Mesendoderm (in vitro differentiated cells): ENCODE measurements at regions not wholly inside any gene's neighbourhood (a gene's known extent, or its start where the extent isn't known, plus 50 kb on each side); places are given as distances from the start of the nearest gene placed in this dataset.

ENCODE experiments used
- DNase-seq: peaks from one replicate; pipeline ENCODE4 v3.0.0; 2013
- H2AK5ac ChIP-seq: 2 replicates; pipeline ENCODE4 v1.6.1; 2013; ENCODE audit warnings: low read length, inconsistent platforms
- H2BK120ac ChIP-seq: 2 replicates; pipeline ENCODE4 v1.6.1; 2013; ENCODE audit warnings: low read depth, mild to moderate bottlenecking, low read length, moderate library complexity, mixed read lengths
- H2BK15ac ChIP-seq: replicated peaks from 2 replicates; pipeline ENCODE4 v1.6.1; 2013; ENCODE audit warnings: low read depth, mild to moderate bottlenecking, moderate library complexity
- H2BK5ac ChIP-seq: 2 replicates; pipeline ENCODE4 v1.6.1; 2013; ENCODE audit warnings: low read length, inconsistent platforms
- H3K18ac ChIP-seq: 2 replicates; pipeline ENCODE4 v1.6.1; 2013; ENCODE audit warnings: mild to moderate bottlenecking, low read length, mixed read lengths
- H3K23ac ChIP-seq: one replicate; pipeline ENCODE4 v1.6.1; 2013; ENCODE audit warnings: low read length
- H3K27ac ChIP-seq: 2 replicates; pipeline ENCODE4 v1.5.1; 2013; ENCODE audit warnings: low read depth, mild to moderate bottlenecking, inconsistent platforms, low read length, moderate library complexity
- H3K27me3 ChIP-seq: 2 replicates; pipeline ENCODE4 v1.6.1; 2013; ENCODE audit warnings: low read length, control low read depth, mild to moderate bottlenecking, inconsistent platforms; ENCODE audit not compliant: insufficient read depth, poor library complexity
- H3K36me3 ChIP-seq: 2 replicates; pipeline ENCODE4 v1.6.1; 2013; ENCODE audit warnings: low read length, inconsistent platforms; ENCODE audit not compliant: control insufficient read depth, insufficient read depth
- H3K4ac ChIP-seq: one replicate; pipeline ENCODE4 v1.6.1; 2013; ENCODE audit warnings: low read depth, mild to moderate bottlenecking, low read length, moderate library complexity
- H3K4me1 ChIP-seq: 2 replicates; pipeline ENCODE4 v1.6.1; 2013; ENCODE audit warnings: low read depth, low read length, inconsistent platforms; ENCODE audit not compliant: control insufficient read depth
- H3K4me2 ChIP-seq: 2 replicates; pipeline ENCODE4 v1.6.1; 2013; ENCODE audit warnings: low read length
- H3K4me3 ChIP-seq: 2 replicates; pipeline ENCODE4 v1.5.1; 2013; ENCODE audit warnings: mild to moderate bottlenecking, low read length
- H3K56ac ChIP-seq: one replicate; pipeline ENCODE4 v1.6.1; 2013; ENCODE audit warnings: low read length
- H3K79me1 ChIP-seq: 2 replicates; pipeline ENCODE4 v1.6.1; 2013; ENCODE audit warnings: low read length, inconsistent platforms
- H3K79me2 ChIP-seq: 2 replicates; pipeline ENCODE4 v1.6.1; 2013; ENCODE audit warnings: mild to moderate bottlenecking, low read length; ENCODE audit not compliant: control insufficient read depth, insufficient read depth
- H3K9ac ChIP-seq: 2 replicates; pipeline ENCODE4 v1.6.1; 2013; ENCODE audit warnings: low read length, inconsistent platforms
- H4K5ac ChIP-seq: one replicate; pipeline ENCODE4 v1.6.1; 2013; ENCODE audit warnings: low read length
- H4K8ac ChIP-seq: one replicate; pipeline ENCODE4 v1.6.1; 2013; ENCODE audit warnings: low read depth, mild to moderate bottlenecking, control low read depth, low read length, moderate library complexity
- WGBS: extraction: QIAGEN DNeasy Blood & Tissue Kit; methylation state at CpG from one replicate; pipeline ENCODE4 v1.1.7; 2013; ENCODE audit warnings: low lambda C conversion rate, missing lambda C conversion rate; ENCODE audit not compliant: insufficient coverage; ENCODE audit errors: extremely low coverage; 5-methylcytosine and 5-hydroxymethylcytosine counted together

DNA sequence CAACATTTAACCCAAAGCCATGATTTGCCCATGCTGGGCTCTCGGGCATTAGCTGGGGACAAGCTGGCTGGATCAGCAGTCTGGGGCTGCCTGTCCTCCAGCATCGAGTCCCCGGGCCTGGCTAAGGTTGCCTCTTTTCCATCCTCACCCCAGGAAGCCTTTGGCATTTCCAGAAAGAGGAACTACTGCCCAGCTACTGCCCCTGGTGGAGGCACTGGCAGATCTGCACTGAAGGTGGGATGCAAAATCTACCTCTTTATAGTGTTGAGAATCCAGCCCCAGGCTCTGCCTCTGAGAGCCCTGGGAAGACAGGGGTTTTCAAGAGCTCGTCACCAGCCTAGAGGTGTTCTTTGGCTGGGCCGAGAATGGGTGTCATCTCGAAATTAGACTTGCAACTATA, 635.9 kb downstream of the MATN1 start:
- H3K36me3 ChIP-seq = no peaks in the 10 kb centered on the region
- DNase-seq = peak; percentile 79
- H3K18ac ChIP-seq = no peak overlapping the region
- H3K79me1 ChIP-seq = no peaks in the 10 kb centered on the region
- no peak overlapping the region for H4K8ac ChIP-seq
- H3K4me1 ChIP-seq = no peaks in the 10 kb centered on the region
- H3K4ac ChIP-seq = no peak overlapping the region
- no peak overlapping the region for H2BK120ac ChIP-seq
- H3K23ac ChIP-seq = no peak overlapping the region
- no peak overlapping the region for H2BK5ac ChIP-seq
- H3K27me3 ChIP-seq = no peaks in the 10 kb centered on the region
- no peak overlapping the region for H3K27ac ChIP-seq
- no peak overlapping the region for H4K5ac ChIP-seq
- no CpG with 5 or more reads among the region's 6 CpGs for WGBS
- no peak overlapping the region for H2AK5ac ChIP-seq
- no peak overlapping the region for H3K9ac ChIP-seq
- H3K4me3 ChIP-seq = no peak overlapping the region
- no peak overlapping the region for H3K56ac ChIP-seq
- no peak overlapping the region for H2BK15ac ChIP-seq
- H3K4me2 ChIP-seq = no peak overlapping the region
- H3K79me2 ChIP-seq = no peaks in the 10 kb centered on the region

DNA sequence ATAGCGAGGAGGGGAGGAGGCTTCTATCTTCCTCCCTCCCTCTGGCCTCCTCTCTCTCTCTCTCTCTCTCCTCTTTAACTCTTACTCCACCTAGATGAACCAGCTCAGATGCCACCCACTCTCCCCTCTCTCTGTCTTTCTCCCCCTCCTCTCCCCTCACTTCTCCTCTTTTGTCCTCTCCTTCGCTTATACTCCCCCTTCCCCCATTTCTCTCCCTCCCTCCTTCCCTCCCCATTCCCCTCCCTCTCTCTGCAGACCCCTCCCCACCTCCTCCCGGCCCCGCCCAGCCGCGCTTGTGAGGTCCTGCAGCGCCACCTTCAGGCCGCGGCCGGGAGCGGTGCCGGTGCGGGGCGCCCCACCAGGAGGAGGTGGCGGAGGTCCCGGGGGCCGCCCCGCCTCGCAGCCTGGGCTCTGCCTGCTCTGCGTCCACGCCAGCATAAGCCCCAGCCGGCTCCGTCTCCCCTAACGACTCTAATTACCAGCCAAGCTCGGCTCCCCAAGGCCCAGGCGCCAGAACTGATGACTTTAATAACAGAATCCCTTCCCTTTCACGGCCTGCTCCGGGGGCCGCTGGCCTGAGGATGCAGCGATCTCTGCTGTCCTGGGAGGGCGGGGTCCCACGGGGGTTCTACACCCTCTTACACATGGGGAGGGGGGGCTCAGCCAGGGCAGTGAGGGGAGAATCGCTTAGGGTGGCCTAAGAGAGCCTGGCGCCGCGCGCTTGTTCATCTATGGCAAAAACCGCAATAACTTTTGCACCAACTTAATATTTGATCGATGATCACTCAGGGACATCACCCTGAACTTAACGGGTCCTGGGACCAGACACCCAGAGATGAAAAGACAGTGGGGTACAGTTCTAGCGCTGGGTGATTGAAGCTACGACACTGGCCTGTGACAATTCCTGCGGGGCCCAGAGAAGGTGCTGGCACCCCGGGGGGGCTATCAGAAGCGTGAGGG, 637.3 kb downstream of the MATN1 start:
- Histone ChIP-seq H3K79me1 (no peaks in the 10 kb centered on the region), H3K9ac (peak overlapping the region; percentile 52), H3K4me3 (no peak overlapping the region), H4K5ac (no peak overlapping the region), H3K4me1 (no peaks in the 10 kb centered on the region), H2BK5ac (no peak overlapping the region), H3K4ac (no peak overlapping the region), H2AK5ac (no peak overlapping the region), H3K4me2 (peak overlapping the region; percentile 46), H4K8ac (no peak overlapping the region), H2BK15ac (no peak overlapping the region), H3K18ac (peak overlapping the region; percentile 5), H2BK120ac (no peak overlapping the region), H3K36me3 (no peaks in the 10 kb centered on the region), H3K23ac (no peak overlapping the region), H3K79me2 (no peaks in the 10 kb centered on the region), H3K56ac (peak overlapping the region; percentile 79), H3K27ac (no peak overlapping the region), H3K27me3 (no peaks in the 10 kb centered on the region)
- 100% methylated on average over 1 of the region's 45 CpGs for WGBS
- DNase-seq = peak; percentile 94

DNA sequence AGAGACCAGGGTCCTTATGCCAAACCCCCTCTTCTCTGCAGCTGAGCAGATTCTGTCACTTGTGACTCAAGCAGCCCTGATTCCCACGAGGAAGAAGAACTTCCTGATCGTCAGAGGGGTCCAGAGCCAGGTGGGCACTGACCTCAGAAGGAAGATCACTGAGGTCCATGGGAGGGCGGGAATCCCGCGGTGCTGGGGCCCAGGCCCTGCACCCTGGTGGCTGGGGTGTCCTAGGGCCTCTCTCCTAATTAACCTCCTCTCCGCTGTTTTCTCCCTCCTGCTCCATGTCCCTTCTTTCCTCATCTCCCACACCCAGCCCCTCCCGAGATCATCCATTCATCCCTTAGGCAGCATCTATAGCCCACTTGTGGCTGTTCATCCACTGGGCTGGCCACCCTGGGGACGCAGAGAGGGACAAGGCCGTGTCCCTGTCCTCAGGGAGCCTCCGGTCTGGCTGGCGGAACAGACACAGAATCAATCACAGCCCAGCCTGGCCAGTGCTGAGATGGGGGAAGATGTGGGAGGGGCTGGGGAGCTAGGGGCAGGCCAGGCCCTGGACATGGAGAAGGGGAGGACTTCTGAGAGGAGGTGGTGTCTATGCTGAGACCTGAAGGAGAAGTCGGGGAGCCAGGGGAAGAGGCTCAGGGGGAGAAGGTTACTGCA, 638.3 kb downstream of the MATN1 start:
- Histone ChIP-seq H2BK5ac (no peak overlapping the region), H2BK15ac (no peak overlapping the region), H3K27ac (no peak overlapping the region), H3K9ac (no peak overlapping the region), H3K4ac (no peak overlapping the region), H3K79me2 (no peaks in the 10 kb centered on the region), H3K56ac (peak overlapping the region; percentile 79), H3K4me3 (no peak overlapping the region), H3K23ac (no peak overlapping the region), H2AK5ac (peak overlapping the region; percentile 41), H4K5ac (no peak overlapping the region), H3K79me1 (no peaks in the 10 kb centered on the region), H3K27me3 (no peaks in the 10 kb centered on the region), H4K8ac (no peak overlapping the region), H3K18ac (peak overlapping the region; percentile 6), H3K4me1 (no peaks in the 10 kb centered on the region), H3K4me2 (no peak overlapping the region), H3K36me3 (no peaks in the 10 kb centered on the region), H2BK120ac (no peak overlapping the region)
- no CpG with 5 or more reads among the region's 12 CpGs for WGBS
- DNase-seq = peak; percentile 15

DNA sequence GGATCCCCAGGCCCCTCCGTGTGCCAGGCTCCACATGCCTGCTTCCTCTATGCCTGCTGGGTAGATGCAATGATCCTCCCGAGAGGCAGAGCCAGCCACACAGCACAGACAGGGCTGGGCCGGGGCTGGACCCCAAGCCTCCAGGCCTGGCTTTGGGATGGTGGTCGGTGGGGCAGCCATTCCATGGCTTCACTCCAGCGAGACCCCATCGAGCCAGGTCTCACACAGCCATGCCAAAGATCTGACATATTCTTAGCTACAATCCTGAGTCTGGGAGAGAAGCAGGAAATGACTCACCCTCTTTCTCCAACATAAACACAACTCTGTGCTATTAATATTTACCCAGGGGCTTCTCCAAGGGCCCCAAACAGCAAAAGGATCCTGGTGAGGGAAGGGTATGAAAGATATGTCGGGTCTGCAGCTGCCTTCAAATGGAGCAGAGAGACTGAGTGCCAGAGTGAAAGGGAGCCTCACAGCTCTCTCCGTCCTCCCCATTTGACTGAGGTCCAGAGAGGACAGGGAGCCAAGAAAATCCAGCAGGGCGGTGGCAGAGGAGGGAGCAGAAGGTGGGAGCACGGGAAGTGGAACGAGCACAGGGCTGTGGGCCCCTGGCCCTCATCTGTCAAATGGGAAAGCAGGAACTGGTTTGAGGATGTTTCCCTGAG, 639.5 kb downstream of the MATN1 start:
- H3K27ac ChIP-seq = no peak overlapping the region
- H3K4me3 ChIP-seq = no peak overlapping the region
- H3K4ac ChIP-seq = no peak overlapping the region
- no peaks in the 10 kb centered on the region for H3K79me1 ChIP-seq
- no peak overlapping the region for H4K8ac ChIP-seq
- no CpG with 5 or more reads among the region's 11 CpGs for WGBS
- H4K5ac ChIP-seq = no peak overlapping the region
- H3K27me3 ChIP-seq = no peaks in the 10 kb centered on the region
- H3K4me2 ChIP-seq = no peak overlapping the region
- H3K79me2 ChIP-seq = no peaks in the 10 kb centered on the region
- H3K18ac ChIP-seq = no peak overlapping the region
- H3K23ac ChIP-seq = no peak overlapping the region
- H3K56ac ChIP-seq = no peak overlapping the region
- H3K9ac ChIP-seq = no peak overlapping the region
- H3K36me3 ChIP-seq = no peaks in the 10 kb centered on the region
- H2BK15ac ChIP-seq = no peak overlapping the region
- H2BK5ac ChIP-seq = no peak overlapping the region
- DNase-seq = peak; percentile 42
- no peak overlapping the region for H2AK5ac ChIP-seq
- no peak overlapping the region for H2BK120ac ChIP-seq
- H3K4me1 ChIP-seq = no peaks in the 10 kb centered on the region

DNA sequence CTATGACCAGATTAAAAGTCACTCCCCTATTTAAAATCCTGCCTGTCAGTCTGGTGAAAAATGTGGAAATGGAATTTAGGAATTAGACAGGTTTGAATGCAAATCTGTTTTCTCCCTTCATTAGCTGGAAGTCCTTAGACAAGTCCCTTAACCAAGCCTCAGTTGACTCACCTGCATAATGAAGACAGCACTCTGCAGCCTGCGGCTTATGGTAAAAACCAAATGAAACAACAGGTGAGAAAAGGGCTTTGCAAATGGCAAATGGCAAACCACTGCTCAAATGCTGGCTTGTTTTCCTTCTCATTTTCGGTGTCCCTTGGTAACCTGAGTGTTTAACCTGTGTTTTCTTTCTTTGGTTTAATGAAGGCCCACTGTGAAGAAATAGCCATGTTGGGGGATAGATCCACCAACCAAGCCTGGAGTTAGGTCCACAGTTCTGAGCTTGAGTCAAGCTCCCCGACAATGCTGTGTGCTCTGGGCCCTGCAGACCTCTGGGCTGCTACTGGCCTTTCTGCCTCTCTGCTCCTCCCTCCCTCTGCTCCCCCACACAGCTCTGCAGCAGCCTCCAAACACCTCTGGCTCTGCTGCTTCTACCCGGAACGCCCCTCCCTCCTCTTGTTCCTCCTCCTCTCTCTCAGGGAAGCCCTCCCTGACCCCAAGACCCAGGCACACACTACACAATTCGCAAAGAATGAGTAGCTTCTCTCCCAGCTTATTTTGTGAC, 641.8 kb downstream of the MATN1 start:
- Histone ChIP-seq H3K79me1 (no peaks in the 10 kb centered on the region), H2BK5ac (no peak overlapping the region), H3K56ac (peak overlapping the region; percentile 12), H3K27ac (no peak overlapping the region), H2AK5ac (no peak overlapping the region), H4K5ac (no peak overlapping the region), H3K4ac (no peak overlapping the region), H3K4me3 (no peak overlapping the region), H3K23ac (no peak overlapping the region), H2BK15ac (no peak overlapping the region), H2BK120ac (no peak overlapping the region), H3K9ac (no peak overlapping the region), H3K79me2 (no peaks in the 10 kb centered on the region), H3K18ac (no peak overlapping the region), H3K4me2 (no peak overlapping the region), H3K36me3 (no peaks in the 10 kb centered on the region), H3K27me3 (no peaks in the 10 kb centered on the region), H4K8ac (no peak overlapping the region), H3K4me1 (no peaks in the 10 kb centered on the region)
- WGBS = no CpG with 5 or more reads among the region's 6 CpGs
- DNase-seq = peak; percentile 44
